ENCODE measurements at regions not wholly inside any gene's neighbourhood (a gene's known extent, or its start where the extent isn't known, plus 50 kb on each side); places are given as distances from the start of the nearest gene placed in this dataset.

DNA sequence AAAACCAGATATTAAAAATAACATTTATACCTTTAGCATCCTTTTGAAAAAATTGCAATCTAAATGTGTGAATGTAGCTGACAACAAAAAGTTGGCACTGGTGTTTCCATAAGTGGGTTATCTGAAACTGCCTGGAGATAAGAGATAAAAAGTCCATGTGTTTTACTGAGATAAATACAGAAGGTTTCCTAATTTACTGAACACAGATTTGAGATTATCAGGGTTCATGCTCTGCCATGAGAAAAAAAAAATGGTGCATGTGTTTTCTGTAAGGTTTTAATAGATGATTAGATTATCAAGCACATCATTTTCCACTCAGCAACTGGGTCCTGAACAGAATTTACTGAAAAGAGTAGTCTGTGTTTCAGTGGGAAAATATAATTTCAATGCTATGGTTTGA is 326.2 kb upstream of the SLIT2 start:
- Histone ChIP-seq H3K4me1 (no peaks in the 10 kb centered on the region), H3K9me3 (peaks cover 0 to 2% (median 0%) of the 10 kb centered on the region in 3 donors), H3K4me3 (no peak overlapping the region), H3K27me3 (no peaks in the 10 kb centered on the region), H3K27ac (no peak overlapping the region), H3K36me3 (no peaks in the 10 kb centered on the region)
- TF ChIP-seq, protein P1, sequence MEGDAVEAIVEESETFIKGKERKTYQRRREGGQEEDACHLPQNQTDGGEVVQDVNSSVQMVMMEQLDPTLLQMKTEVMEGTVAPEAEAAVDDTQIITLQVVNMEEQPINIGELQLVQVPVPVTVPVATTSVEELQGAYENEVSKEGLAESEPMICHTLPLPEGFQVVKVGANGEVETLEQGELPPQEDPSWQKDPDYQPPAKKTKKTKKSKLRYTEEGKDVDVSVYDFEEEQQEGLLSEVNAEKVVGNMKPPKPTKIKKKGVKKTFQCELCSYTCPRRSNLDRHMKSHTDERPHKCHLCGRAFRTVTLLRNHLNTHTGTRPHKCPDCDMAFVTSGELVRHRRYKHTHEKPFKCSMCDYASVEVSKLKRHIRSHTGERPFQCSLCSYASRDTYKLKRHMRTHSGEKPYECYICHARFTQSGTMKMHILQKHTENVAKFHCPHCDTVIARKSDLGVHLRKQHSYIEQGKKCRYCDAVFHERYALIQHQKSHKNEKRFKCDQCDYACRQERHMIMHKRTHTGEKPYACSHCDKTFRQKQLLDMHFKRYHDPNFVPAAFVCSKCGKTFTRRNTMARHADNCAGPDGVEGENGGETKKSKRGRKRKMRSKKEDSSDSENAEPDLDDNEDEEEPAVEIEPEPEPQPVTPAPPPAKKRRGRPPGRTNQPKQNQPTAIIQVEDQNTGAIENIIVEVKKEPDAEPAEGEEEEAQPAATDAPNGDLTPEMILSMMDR (IDR thresholded peaks at IDR 0.05) = no peak
- TF ChIP-seq POLR2A (IDR thresholded peaks at IDR 0.05) = no peak
- intact Hi-C loops (cut with DNase I) = no loop called here
- DNase-seq = no peak

GRCh38 chr4:19924761-19925160 is 326.9 kb upstream of the SLIT2 start:
- peaks cover 0 to 8% (median 0%) of the 10 kb centered on the region in 3 donors for H3K9me3 ChIP-seq
- intact Hi-C loops (cut with DNase I) = no loop called here
- H3K4me3 ChIP-seq = no peak overlapping the region
- H3K36me3 ChIP-seq = no peaks in the 10 kb centered on the region
- TF ChIP-seq, protein P1 (IDR thresholded peaks at IDR 0.05) = no peak
- no peak for TF ChIP-seq POLR2A (IDR thresholded peaks at IDR 0.05)
- WGBS, 2 donors = 83 to 89% methylated on average over 1 of the region's 1 CpG
- H3K27me3 ChIP-seq = no peaks in the 10 kb centered on the region
- H3K4me1 ChIP-seq = no peaks in the 10 kb centered on the region
- no peak for DNase-seq
- H3K27ac ChIP-seq = no peak overlapping the region

GRCh38 chr4:19915276-19915675 is 336.4 kb upstream of the SLIT2 start:
- 81 to 86% methylated on average over 3 of the region's 3 CpGs for WGBS, 2 donors

GRCh38 chr4:19913650-19914049 is 338.1 kb upstream of the SLIT2 start:
- intact Hi-C loops (cut with DNase I) = no loop called here
- H3K27me3 ChIP-seq = no peaks in the 10 kb centered on the region
- TF ChIP-seq, protein P1 (IDR thresholded peaks at IDR 0.05) = no peak
- no peak for TF ChIP-seq POLR2A (IDR thresholded peaks at IDR 0.05)
- H3K27ac ChIP-seq = no peak overlapping the region
- no peaks in the 10 kb centered on the region for H3K36me3 ChIP-seq
- H3K9me3 ChIP-seq = no peaks in the 10 kb centered on the region
- 38 to 45% methylated on average over 2 of the region's 2 CpGs for WGBS, 2 donors
- no peak overlapping the region for H3K4me3 ChIP-seq
- H3K4me1 ChIP-seq = no peaks in the 10 kb centered on the region
- DNase-seq = no peak

More at GRCh38 chr4:19915276-19915675, 336.4 kb upstream of the SLIT2 start:
- intact Hi-C loops (cut with DNase I) = no loop called here
- H3K4me3 ChIP-seq = no peak overlapping the region
- DNase-seq = no peak
- H3K9me3 ChIP-seq = peaks cover 0 to 4% (median 0%) of the 10 kb centered on the region in 3 donors
- no peaks in the 10 kb centered on the region for H3K27me3 ChIP-seq
- no peak for TF ChIP-seq POLR2A (IDR thresholded peaks at IDR 0.05)
- TF ChIP-seq, protein P1 (IDR thresholded peaks at IDR 0.05) = no peak
- no peaks in the 10 kb centered on the region for H3K36me3 ChIP-seq
- no peak overlapping the region for H3K27ac ChIP-seq
- no peaks in the 10 kb centered on the region for H3K4me1 ChIP-seq

DNA sequence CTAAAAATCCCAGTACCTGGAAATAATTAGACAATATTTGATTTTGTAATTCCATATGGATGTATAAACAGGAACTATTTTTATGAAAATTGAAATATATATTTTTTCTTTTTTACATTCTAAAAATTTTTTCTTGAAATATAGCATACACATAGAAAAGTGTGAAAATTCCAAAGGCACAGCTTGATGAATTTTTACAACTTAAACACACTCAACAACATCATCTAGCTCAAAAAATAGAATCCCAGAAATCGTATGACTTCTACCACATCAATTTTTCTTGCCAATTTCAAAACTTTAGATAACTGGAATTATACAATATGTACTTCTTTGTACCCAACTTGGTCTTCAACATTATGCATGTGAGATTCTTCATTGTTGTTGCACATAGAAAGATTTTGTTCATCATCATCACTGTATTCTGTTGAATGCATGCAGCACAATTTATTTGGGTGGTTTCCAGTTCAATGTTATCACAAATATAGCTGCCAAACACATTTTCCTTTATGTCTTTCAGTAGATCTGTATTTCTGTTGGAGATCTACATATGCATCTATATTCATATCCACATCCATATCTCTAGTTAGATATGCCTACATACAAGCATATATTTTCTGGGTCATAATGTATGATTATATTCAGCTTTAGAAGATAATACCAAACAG is 340.7 kb upstream of the SLIT2 start:
- intact Hi-C loops (cut with DNase I) = no loop called here
- H3K36me3 ChIP-seq = no peaks in the 10 kb centered on the region
- no peaks in the 10 kb centered on the region for H3K27me3 ChIP-seq
- 68 to 81% methylated on average over 1 of the region's 1 CpG for WGBS, 2 donors
- H3K9me3 ChIP-seq = no peaks in the 10 kb centered on the region
- no peak overlapping the region for H3K4me3 ChIP-seq
- DNase-seq = no peak
- H3K27ac ChIP-seq = no peak overlapping the region
- TF ChIP-seq, protein P1 (IDR thresholded peaks at IDR 0.05) = no peak
- no peak for TF ChIP-seq POLR2A (IDR thresholded peaks at IDR 0.05)
- no peaks in the 10 kb centered on the region for H3K4me1 ChIP-seq

Measured in esophagus squamous epithelium (tissue), 5 donors.